ENCODE measurements at regions not wholly inside any gene's neighbourhood (a gene's known extent, or its start where the extent isn't known, plus 50 kb on each side); places are given as distances from the start of the nearest gene placed in this dataset.

DNA sequence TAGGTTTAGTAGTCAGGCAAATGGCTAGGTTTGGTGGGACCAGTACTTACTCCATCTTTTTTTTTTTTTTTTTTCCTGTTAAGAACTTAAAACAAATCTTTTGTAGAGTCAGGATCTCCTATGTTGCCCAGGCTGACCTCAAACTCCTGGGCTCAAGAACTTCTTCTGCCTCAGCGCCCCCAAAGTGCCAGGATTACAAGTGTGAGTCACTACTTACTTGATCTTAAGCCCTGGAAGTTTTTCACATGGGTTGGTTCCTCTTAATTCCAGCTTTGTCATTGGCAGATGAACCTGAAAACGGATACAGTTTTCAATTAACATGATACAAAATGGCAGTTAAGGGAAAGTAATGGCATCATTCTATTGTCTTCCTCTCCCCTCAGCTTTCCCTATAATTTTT, 179.4 kb upstream of the JAG1 start:
- ATAC-seq (ENCODE audit: poor library complexity), result no peak
- Histone ChIP-seq H3K9me3 (ENCODE audit: control insufficient read depth in 1 of 2, insufficient read depth in 1 of 2, low read length in 2 of 2) (no peaks in the 10 kb centered on the region), H3K36me3 (ENCODE audit: insufficient read depth, low read length) (no peaks in the 10 kb centered on the region), H3K4me1 (ENCODE audit: insufficient read depth, low read length) (no peaks in the 10 kb centered on the region), H3K4me3 (ENCODE audit: low read length) (no peak overlapping the region), H3K27me3 (ENCODE audit: control insufficient read depth in 1 of 2, insufficient read depth in 2 of 2, low read length in 2 of 2) (no peaks in the 10 kb centered on the region), H3K27ac (ENCODE audit: low read depth in 1 of 2, low read length in 2 of 2) (no peak overlapping the region)
- TF ChIP-seq, protein P1, sequence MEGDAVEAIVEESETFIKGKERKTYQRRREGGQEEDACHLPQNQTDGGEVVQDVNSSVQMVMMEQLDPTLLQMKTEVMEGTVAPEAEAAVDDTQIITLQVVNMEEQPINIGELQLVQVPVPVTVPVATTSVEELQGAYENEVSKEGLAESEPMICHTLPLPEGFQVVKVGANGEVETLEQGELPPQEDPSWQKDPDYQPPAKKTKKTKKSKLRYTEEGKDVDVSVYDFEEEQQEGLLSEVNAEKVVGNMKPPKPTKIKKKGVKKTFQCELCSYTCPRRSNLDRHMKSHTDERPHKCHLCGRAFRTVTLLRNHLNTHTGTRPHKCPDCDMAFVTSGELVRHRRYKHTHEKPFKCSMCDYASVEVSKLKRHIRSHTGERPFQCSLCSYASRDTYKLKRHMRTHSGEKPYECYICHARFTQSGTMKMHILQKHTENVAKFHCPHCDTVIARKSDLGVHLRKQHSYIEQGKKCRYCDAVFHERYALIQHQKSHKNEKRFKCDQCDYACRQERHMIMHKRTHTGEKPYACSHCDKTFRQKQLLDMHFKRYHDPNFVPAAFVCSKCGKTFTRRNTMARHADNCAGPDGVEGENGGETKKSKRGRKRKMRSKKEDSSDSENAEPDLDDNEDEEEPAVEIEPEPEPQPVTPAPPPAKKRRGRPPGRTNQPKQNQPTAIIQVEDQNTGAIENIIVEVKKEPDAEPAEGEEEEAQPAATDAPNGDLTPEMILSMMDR (IDR thresholded peaks at IDR 0.05), result no peak
- H3K36me3 Mint-ChIP-seq (ENCODE audit: low read depth), result no peaks in the 10 kb centered on the region
- H3K4me1 Mint-ChIP-seq (ENCODE audit: low read depth), result no peaks in the 10 kb centered on the region
- intact Hi-C loops (cut with DNase I, micrococcal nuclease), result no loop called here
- no peak overlapping the region for H3K27ac Mint-ChIP-seq
- H3K27me3 Mint-ChIP-seq, result no peaks in the 10 kb centered on the region
- no peaks in the 10 kb centered on the region for H3K9me3 Mint-ChIP-seq
- ChIA-PET POLR2A (no interaction called here), CTCF (no interaction called here)
- H3K4me3 Mint-ChIP-seq, result no peak overlapping the region
- DNase-seq, result no peak

DNA sequence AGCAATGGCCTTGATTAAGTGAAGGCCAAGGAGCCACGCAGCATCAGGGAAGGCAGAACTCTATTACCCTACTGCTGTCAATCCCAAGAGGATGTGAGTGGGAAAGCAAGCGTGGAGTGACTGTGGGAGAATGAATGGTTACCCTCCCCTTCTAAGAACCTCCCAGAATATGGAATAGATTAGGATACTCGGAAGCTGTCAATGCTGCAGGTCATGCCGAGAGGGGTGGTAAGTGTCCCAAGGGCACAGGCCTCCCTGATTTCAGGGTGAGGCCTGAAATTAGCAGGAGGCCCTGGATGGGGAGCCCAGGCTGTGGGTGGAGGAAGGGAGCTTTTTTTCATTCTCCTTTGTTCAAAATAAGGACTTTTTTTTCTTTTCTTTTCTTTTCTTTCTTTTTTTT, 179.9 kb upstream of the JAG1 start:
- no peaks in the 10 kb centered on the region for H3K4me1 ChIP-seq (ENCODE audit: insufficient read depth, low read length)
- H3K27ac ChIP-seq (ENCODE audit: low read depth in 1 of 2, low read length in 2 of 2), result no peak overlapping the region
- ATAC-seq (ENCODE audit: poor library complexity) (no peak), DNase-seq (no peak)
- H3K27ac Mint-ChIP-seq, result no peak overlapping the region
- no peak overlapping the region for H3K4me3 ChIP-seq (ENCODE audit: low read length)
- TF ChIP-seq, protein P1 (IDR thresholded peaks at IDR 0.05), result no peak
- ChIA-PET POLR2A (no interaction called here), CTCF (no interaction called here)
- no peaks in the 10 kb centered on the region for H3K27me3 Mint-ChIP-seq
- intact Hi-C loops (cut with DNase I, micrococcal nuclease), result no loop called here
- no peaks in the 10 kb centered on the region for H3K27me3 ChIP-seq (ENCODE audit: control insufficient read depth in 1 of 2, insufficient read depth in 2 of 2, low read length in 2 of 2)
- H3K4me3 Mint-ChIP-seq, result no peak overlapping the region
- no peaks in the 10 kb centered on the region for H3K9me3 ChIP-seq (ENCODE audit: control insufficient read depth in 1 of 2, insufficient read depth in 1 of 2, low read length in 2 of 2)
- no peaks in the 10 kb centered on the region for H3K9me3 Mint-ChIP-seq
- H3K36me3 Mint-ChIP-seq (ENCODE audit: low read depth), result no peaks in the 10 kb centered on the region
- H3K36me3 ChIP-seq (ENCODE audit: insufficient read depth, low read length), result no peaks in the 10 kb centered on the region
- no peaks in the 10 kb centered on the region for H3K4me1 Mint-ChIP-seq (ENCODE audit: low read depth)

DNA sequence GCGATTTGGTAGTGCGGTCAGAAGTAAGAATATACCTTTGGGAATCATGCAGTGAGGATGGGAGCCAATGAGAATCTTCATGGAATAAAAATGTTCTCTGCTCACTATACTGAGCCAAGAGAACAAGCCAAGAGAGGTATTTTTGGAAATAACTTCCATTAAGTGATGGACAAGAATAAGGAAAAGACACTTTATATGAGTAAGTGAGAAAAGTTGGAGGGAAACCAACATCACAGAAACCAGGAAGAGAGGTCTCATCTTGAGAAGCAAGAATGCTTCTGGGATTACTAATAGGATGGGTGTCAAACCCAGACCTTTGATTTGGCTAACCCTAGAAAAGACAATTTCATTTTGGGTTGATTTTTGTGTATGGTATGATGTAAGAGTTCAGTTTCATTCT, 181.2 kb upstream of the JAG1 start:
- Histone ChIP-seq H3K27me3 (ENCODE audit: control insufficient read depth in 1 of 2, insufficient read depth in 2 of 2, low read length in 2 of 2) (no peaks in the 10 kb centered on the region), H3K9me3 (ENCODE audit: control insufficient read depth in 1 of 2, insufficient read depth in 1 of 2, low read length in 2 of 2) (no peaks in the 10 kb centered on the region), H3K4me3 (ENCODE audit: low read length) (no peak overlapping the region), H3K36me3 (ENCODE audit: insufficient read depth, low read length) (no peaks in the 10 kb centered on the region), H3K27ac (ENCODE audit: low read depth in 1 of 2, low read length in 2 of 2) (no peak overlapping the region), H3K4me1 (ENCODE audit: insufficient read depth, low read length) (no peaks in the 10 kb centered on the region)
- CTCF ChIA-PET, result no interaction called here
- H3K27ac Mint-ChIP-seq, result no peak overlapping the region
- no peaks in the 10 kb centered on the region for H3K27me3 Mint-ChIP-seq
- TF ChIP-seq, protein P1 (IDR thresholded peaks at IDR 0.05), result no peak
- POLR2A ChIA-PET, result no interaction called here
- ATAC-seq (ENCODE audit: poor library complexity), result no peak
- DNase-seq, result no peak
- intact Hi-C loops (cut with DNase I, micrococcal nuclease), result no loop called here
- H3K9me3 Mint-ChIP-seq, result peaks cover 2% of the 10 kb centered on the region
- H3K36me3 Mint-ChIP-seq (ENCODE audit: low read depth), result no peaks in the 10 kb centered on the region
- no peaks in the 10 kb centered on the region for H3K4me1 Mint-ChIP-seq (ENCODE audit: low read depth)
- H3K4me3 Mint-ChIP-seq, result no peak overlapping the region

Data from CD4-positive, alpha-beta T cell (primary cell).